GM23338 (cell line): ENCODE measurements at regions not wholly inside any gene's neighbourhood (a gene's known extent, or its start where the extent isn't known, plus 50 kb on each side); places are given as distances from the start of the nearest gene placed in this dataset.

Experiments used
- ATAC-seq: fragments of 200-7000 bp; cut with Tn5 transposase; 3 replicates; pipeline ENCODE4 v1.9.1; 2020
- DNase-seq: peaks from one replicate; pipeline ENCODE4 v3.0.0-alpha.2; 2015; ENCODE audit warnings: low spot score
- H2AFZ ChIP-seq: fragments of 200-600 bp; sonication (generic); 2 replicates; pipeline ENCODE4 v1.8.0; 2016; ENCODE audit warnings: antibody characterized with exemption, mild to moderate bottlenecking, moderate library complexity
- H3F3A ChIP-seq: fragments of 200-600 bp; sonication (generic); replicated peaks from 2 replicates; pipeline ENCODE4 v1.8.0; 2017; ENCODE audit warnings: antibody characterized with exemption, mixed run types, low read depth
- H3K27ac ChIP-seq: fragments of 200-600 bp; sonication (generic); 2 replicates; pipeline ENCODE4 v1.6.1; 2016; ENCODE audit warnings: low read depth
- H3K27me3 ChIP-seq: fragments of 200-600 bp; sonication (generic); 2 replicates; pipeline ENCODE4 v1.8.0; 2016; ENCODE audit warnings: mild to moderate bottlenecking, mixed run types, moderate library complexity; ENCODE audit not compliant: insufficient read depth
- H3K36me3 ChIP-seq: fragments of 200-600 bp; sonication (generic); 2 replicates; pipeline ENCODE4 v1.8.0; 2016; ENCODE audit warnings: mild to moderate bottlenecking; ENCODE audit not compliant: insufficient read depth
- H3K4me1 ChIP-seq: fragments of 200-600 bp; sonication (generic); 2 replicates; pipeline ENCODE4 v1.8.0; 2016; ENCODE audit warnings: mild to moderate bottlenecking, moderate library complexity; ENCODE audit not compliant: insufficient read depth
- H3K4me2 ChIP-seq: fragments of 200-600 bp; sonication (generic); 2 replicates; pipeline ENCODE4 v1.7.1; 2017; ENCODE audit warnings: mixed run types
- H3K4me3 ChIP-seq: fragments of 200-600 bp; sonication (generic); 2 replicates; pipeline ENCODE4 v1.6.1; 2016; ENCODE audit warnings: mixed run types
- H3K79me2 ChIP-seq: fragments of 200-600 bp; sonication (generic); replicated peaks from 2 replicates; pipeline ENCODE4 v1.8.0; 2017; ENCODE audit warnings: mild to moderate bottlenecking; ENCODE audit not compliant: insufficient read depth
- H3K9me2 ChIP-seq: fragments of 200-600 bp; sonication (generic); 2 replicates; pipeline ENCODE4 v1.8.0; 2017; ENCODE audit not compliant: insufficient read depth
- H4K20me1 ChIP-seq: fragments of 200-600 bp; sonication (generic); replicated peaks from 2 replicates; pipeline ENCODE4 v1.8.0; 2017; ENCODE audit warnings: mild to moderate bottlenecking; ENCODE audit not compliant: insufficient read depth
- H3K27ac Mint-ChIP-seq: 2 replicates; pipeline ENCODE4 v1.8.0; 2020; ENCODE audit warnings: inconsistent platforms, mild to moderate bottlenecking, moderate library complexity, mixed read lengths
- H3K27me3 Mint-ChIP-seq: 3 replicates; pipeline ENCODE4 v1.8.0; 2022; ENCODE audit warnings: low read depth, mild to moderate bottlenecking, moderate library complexity, mixed read lengths, inconsistent platforms; ENCODE audit not compliant: insufficient read depth, poor library complexity
- H3K36me3 Mint-ChIP-seq: 3 replicates; pipeline ENCODE4 v1.8.0; 2021; ENCODE audit warnings: low read depth, mild to moderate bottlenecking, inconsistent platforms, moderate library complexity, mixed read lengths
- H3K4me1 Mint-ChIP-seq: 3 replicates; pipeline ENCODE4 v1.8.0; 2020; ENCODE audit warnings: mild to moderate bottlenecking, inconsistent platforms, mixed read lengths
- H3K4me3 Mint-ChIP-seq: 3 replicates; pipeline ENCODE4 v1.8.0; 2021; ENCODE audit warnings: moderate library complexity, mild to moderate bottlenecking, inconsistent platforms, mixed read lengths
- H3K9me3 Mint-ChIP-seq: 3 replicates; pipeline ENCODE4 v1.8.0; 2020; ENCODE audit warnings: moderate library complexity, mild to moderate bottlenecking, inconsistent platforms, mixed read lengths
- CREB1 ChIP-seq: fragments of 250-450 bp; sonication (Bioruptor Pico); IDR thresholded peaks from 2 replicates; pipeline ENCODE4 v1.5.0; 2020; ENCODE audit warnings: low read depth, mild to moderate bottlenecking, moderate library complexity
- CTCF ChIP-seq, 2 experiments: fragments of 200-600 bp in 1 of 2; sonication (generic) in 1 of 2; conservative IDR thresholded peaks; 2 replicates each; pipeline versions ENCODE4 v1.5.1 to v1.6.1; 2016 to 2017; ENCODE audit warnings: antibody characterized with exemption in 2 of 2, low read depth in 2 of 2, mild to moderate bottlenecking in 2 of 2, moderate library complexity in 1 of 2
- ETS1 ChIP-seq: IDR thresholded peaks from 2 replicates; pipeline ENCODE4 v1.6.1; 2016; ENCODE audit warnings: antibody characterized with exemption
- EZH2 ChIP-seq: fragments of 200-600 bp; sonication (generic); IDR thresholded peaks from one replicate; pipeline ENCODE4 v1.8.0; 2017; ENCODE audit warnings: antibody characterized with exemption, mild to moderate bottlenecking, low read depth; ENCODE audit not compliant: unreplicated experiment
- EZH2phosphoT487 ChIP-seq: fragments of 200-600 bp; sonication (generic); IDR thresholded peaks from one replicate; pipeline ENCODE4 v1.8.1; 2018; ENCODE audit warnings: antibody characterized with exemption; ENCODE audit not compliant: unreplicated experiment
- JUNB ChIP-seq: IDR thresholded peaks from one replicate; pipeline ENCODE4 v1.6.1; 2016; ENCODE audit warnings: antibody characterized with exemption; ENCODE audit not compliant: unreplicated experiment
- NANOG ChIP-seq: IDR thresholded peaks from 2 replicates; pipeline ENCODE4 v1.6.1; 2016; ENCODE audit warnings: antibody characterized with exemption, borderline replicate concordance
- POLR2AphosphoS5 ChIP-seq: IDR thresholded peaks from 2 replicates; pipeline ENCODE4 v1.6.1; 2016; ENCODE audit warnings: antibody characterized with exemption, low read depth
- REST ChIP-seq: IDR thresholded peaks from one replicate; pipeline ENCODE4 v1.6.1; 2018; ENCODE audit warnings: antibody characterized with exemption; ENCODE audit not compliant: unreplicated experiment
- STAT1 ChIP-seq: IDR thresholded peaks from one replicate; pipeline ENCODE4 v1.6.1; 2016; ENCODE audit warnings: antibody characterized with exemption; ENCODE audit not compliant: unreplicated experiment
- ZNF114 ChIP-seq: fragments of 250-450 bp; sonication (Bioruptor Pico); IDR thresholded peaks from 2 replicates; pipeline ENCODE4 v1.5.0; 2020; ENCODE audit warnings: mild to moderate bottlenecking, moderate library complexity
- ZNF331 ChIP-seq: fragments of 250-450 bp; sonication (Bioruptor Pico); IDR thresholded peaks from 2 replicates; pipeline ENCODE4 v1.5.0; 2020; ENCODE audit warnings: low read depth, mild to moderate bottlenecking, moderate library complexity
- ZNF462 ChIP-seq: fragments of 250-450 bp; sonication (Bioruptor Pico); IDR thresholded peaks from 2 replicates; pipeline ENCODE4 v1.5.0; 2020; ENCODE audit warnings: mild to moderate bottlenecking, moderate library complexity

GRCh38 chr2:150350500-150350899 lies 137.0 kb downstream of the RND3 start:
- H3F3A ChIP-seq = no peaks in the 10 kb centered on the region
- no peaks in the 10 kb centered on the region for H3K36me3 ChIP-seq
- Mint-ChIP-seq H3K4me1 (peaks cover 7% of the 10 kb centered on the region; the same call in 2 of the 3 replicates), H3K27me3 (no peaks in the 10 kb centered on the region), H3K27ac (no peak overlapping the region), H3K9me3 (no peaks in the 10 kb centered on the region; the same call in 2 of the 3 replicates), H3K36me3 (no peaks in the 10 kb centered on the region), H3K4me3 (no peak overlapping the region)
- no peak overlapping the region for H3K27ac ChIP-seq
- H3K4me1 ChIP-seq = peaks cover 8% of the 10 kb centered on the region; the same call in 1 of the 2 replicates
- no peaks in the 10 kb centered on the region for H3K27me3 ChIP-seq
- H3K9me2 ChIP-seq = peaks cover 13% of the 10 kb centered on the region
- TF ChIP-seq EZH2 (no peak), CTCF (conservative IDR thresholded peaks at IDR 0.05; ENCODE audit: low read depth in 2 of 2) (no peak), CREB1 (CRISPR knock-in tag) (no peak), POLR2AphosphoS5 (no peak), STAT1 (no peak), ETS1 (no peak), ZNF331 (CRISPR knock-in tag) (no peak), EZH2phosphoT487 (no peak), ZNF462 (no peak), ZNF114 (no peak), NANOG (no peak), REST (no peak), JUNB (no peak)
- no peak for DNase-seq
- H3K4me2 ChIP-seq = no peak overlapping the region
- H2AFZ ChIP-seq = no peak overlapping the region
- H4K20me1 ChIP-seq = no peaks in the 10 kb centered on the region
- H3K4me3 ChIP-seq = no peak overlapping the region
- no peaks in the 10 kb centered on the region for H3K79me2 ChIP-seq
- no peak for ATAC-seq
